ENCODE measurements at regions not wholly inside any gene's neighbourhood (a gene's known extent, or its start where the extent isn't known, plus 50 kb on each side); places are given as distances from the start of the nearest gene placed in this dataset.

GRCh38 chr6:62354261-62354660 is 68.2 kb upstream of the KHDRBS2 start:
- Histone ChIP-seq H3K27ac (ENCODE audit: low read depth, low read length, poor library complexity, severe bottlenecking) (no peak overlapping the region), H3K4me3 (ENCODE audit: low read depth, low read length, poor library complexity, severe bottlenecking) (no peak overlapping the region), H4K20me1 (ENCODE audit: insufficient read depth, low read length) (no peaks in the 10 kb centered on the region), H3K9ac (ENCODE audit: low read length) (no peak overlapping the region), H3K4me1 (ENCODE audit: insufficient read depth, low read length, severe bottlenecking) (peaks cover 4% of the 10 kb centered on the region), H3F3A (ENCODE audit: insufficient read depth, low read length) (no peaks in the 10 kb centered on the region), H3K79me2 (ENCODE audit: insufficient read depth, low read length) (no peaks in the 10 kb centered on the region), H3K9me2 (ENCODE audit: low read depth, low read length) (no peaks in the 10 kb centered on the region), H3K27me3 (ENCODE audit: insufficient read depth, low read length) (no peaks in the 10 kb centered on the region), H3K4me2 (ENCODE audit: low read length) (no peak overlapping the region), H3K9me3 (ENCODE audit: low read length) (no peaks in the 10 kb centered on the region), H3K36me3 (ENCODE audit: insufficient read depth, low read length) (no peaks in the 10 kb centered on the region), H2AFZ (ENCODE audit: low read length) (no peak overlapping the region)
- TF ChIP-seq EZH2 (IDR thresholded peaks at IDR 0.05; ENCODE audit: borderline replicate concordance, low read length), result no peak
- TF ChIP-seq, protein P1, sequence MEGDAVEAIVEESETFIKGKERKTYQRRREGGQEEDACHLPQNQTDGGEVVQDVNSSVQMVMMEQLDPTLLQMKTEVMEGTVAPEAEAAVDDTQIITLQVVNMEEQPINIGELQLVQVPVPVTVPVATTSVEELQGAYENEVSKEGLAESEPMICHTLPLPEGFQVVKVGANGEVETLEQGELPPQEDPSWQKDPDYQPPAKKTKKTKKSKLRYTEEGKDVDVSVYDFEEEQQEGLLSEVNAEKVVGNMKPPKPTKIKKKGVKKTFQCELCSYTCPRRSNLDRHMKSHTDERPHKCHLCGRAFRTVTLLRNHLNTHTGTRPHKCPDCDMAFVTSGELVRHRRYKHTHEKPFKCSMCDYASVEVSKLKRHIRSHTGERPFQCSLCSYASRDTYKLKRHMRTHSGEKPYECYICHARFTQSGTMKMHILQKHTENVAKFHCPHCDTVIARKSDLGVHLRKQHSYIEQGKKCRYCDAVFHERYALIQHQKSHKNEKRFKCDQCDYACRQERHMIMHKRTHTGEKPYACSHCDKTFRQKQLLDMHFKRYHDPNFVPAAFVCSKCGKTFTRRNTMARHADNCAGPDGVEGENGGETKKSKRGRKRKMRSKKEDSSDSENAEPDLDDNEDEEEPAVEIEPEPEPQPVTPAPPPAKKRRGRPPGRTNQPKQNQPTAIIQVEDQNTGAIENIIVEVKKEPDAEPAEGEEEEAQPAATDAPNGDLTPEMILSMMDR (IDR thresholded peaks at IDR 0.05; ENCODE audit: low read length), result no peak

GRCh38 chr6:62345962-62346689 is 60.1 kb upstream of the KHDRBS2 start:
- H3K4me3 ChIP-seq (ENCODE audit: low read depth, low read length, poor library complexity, severe bottlenecking), result no peak overlapping the region
- H3K27ac ChIP-seq (ENCODE audit: low read depth, low read length, poor library complexity, severe bottlenecking), result no peak overlapping the region
- H3K9me3 ChIP-seq (ENCODE audit: low read length), result no peaks in the 10 kb centered on the region
- no peak overlapping the region for H3K9ac ChIP-seq (ENCODE audit: low read length)
- H3K27me3 ChIP-seq (ENCODE audit: insufficient read depth, low read length), result no peaks in the 10 kb centered on the region
- no peaks in the 10 kb centered on the region for H3K4me1 ChIP-seq (ENCODE audit: insufficient read depth, low read length, severe bottlenecking)
- no peaks in the 10 kb centered on the region for H4K20me1 ChIP-seq (ENCODE audit: insufficient read depth, low read length)
- no peak overlapping the region for H3K4me2 ChIP-seq (ENCODE audit: low read length)
- no peaks in the 10 kb centered on the region for H3K36me3 ChIP-seq (ENCODE audit: insufficient read depth, low read length)
- no peaks in the 10 kb centered on the region for H3K79me2 ChIP-seq (ENCODE audit: insufficient read depth, low read length)
- no peak overlapping the region for H2AFZ ChIP-seq (ENCODE audit: low read length)
- H3K9me2 ChIP-seq (ENCODE audit: low read depth, low read length), result no peaks in the 10 kb centered on the region
- H3F3A ChIP-seq (ENCODE audit: insufficient read depth, low read length), result no peaks in the 10 kb centered on the region
- TF ChIP-seq, protein P1 (IDR thresholded peaks at IDR 0.05; ENCODE audit: low read length), result no peak
- TF ChIP-seq EZH2 (IDR thresholded peaks at IDR 0.05; ENCODE audit: borderline replicate concordance, low read length), result no peak

- Histone ChIP-seq H3K9me3 (ENCODE audit: low read length) (no peaks in the 10 kb centered on the region), H3K9me2 (ENCODE audit: low read depth, low read length) (no peaks in the 10 kb centered on the region), H3K27ac (ENCODE audit: low read depth, low read length, poor library complexity, severe bottlenecking) (no peak overlapping the region), H3K4me1 (ENCODE audit: insufficient read depth, low read length, severe bottlenecking) (no peaks in the 10 kb centered on the region), H2AFZ (ENCODE audit: low read length) (no peak overlapping the region), H3K36me3 (ENCODE audit: insufficient read depth, low read length) (no peaks in the 10 kb centered on the region), H3K4me3 (ENCODE audit: low read depth, low read length, poor library complexity, severe bottlenecking) (no peak overlapping the region), H3K4me2 (ENCODE audit: low read length) (no peak overlapping the region), H3F3A (ENCODE audit: insufficient read depth, low read length) (no peaks in the 10 kb centered on the region), H3K79me2 (ENCODE audit: insufficient read depth, low read length) (no peaks in the 10 kb centered on the region), H3K27me3 (ENCODE audit: insufficient read depth, low read length) (no peaks in the 10 kb centered on the region), H3K9ac (ENCODE audit: low read length) (no peak overlapping the region), H4K20me1 (ENCODE audit: insufficient read depth, low read length) (no peaks in the 10 kb centered on the region)
- TF ChIP-seq, protein P1 (IDR thresholded peaks at IDR 0.05; ENCODE audit: low read length), result no peak
- no peak for TF ChIP-seq EZH2 (IDR thresholded peaks at IDR 0.05; ENCODE audit: borderline replicate concordance, low read length)
Observed at GRCh38 chr6:62345446-62345845, 59.4 kb upstream of the KHDRBS2 start.

All from OCI-LY1 (cell line).